Heart right ventricle (tissue), 16 donors: ENCODE measurements at regions not wholly inside any gene's neighbourhood (a gene's known extent, or its start where the extent isn't known, plus 50 kb on each side); places are given as distances from the start of the nearest gene placed in this dataset.
"Not testable (repeated sequence)": the region's sequence is repeated elsewhere in the genome, so short reads cannot be mapped to it uniquely, and the experiment has no call there.

Experiments used
- ATAC-seq, 8 donors: fragments of 200-7000 bp; cut with Tn5 transposase; one replicate each; pipeline ENCODE4 v1.9.1; 2020; ENCODE audit warnings: mild to moderate bottlenecking in 8 of 8, moderate library complexity in 8 of 8, moderate number of reproducible peaks in 1 of 8
- DNase-seq, 2 donors: peaks; one replicate each; pipeline ENCODE4 v3.0.0-alpha.2; 2020
- H3K27ac ChIP-seq, 10 donors: fragments of 200-600 bp; sonication (generic) in 2 of 10; one replicate each; pipeline versions ENCODE4 v1.5.0 to v1.8.0; 2020 to 2022; ENCODE audit warnings: mild to moderate bottlenecking in 3 of 10
- H3K27me3 ChIP-seq, 7 donors: fragments of 200-600 bp; one replicate each; pipeline ENCODE4 v1.8.0; 2021 to 2022; ENCODE audit warnings: mild to moderate bottlenecking in 2 of 7
- H3K36me3 ChIP-seq, 9 donors: fragments of 200-600 bp; sonication (generic) in 1 of 9; one replicate each; pipeline versions ENCODE4 v1.5.0 to v1.8.0; 2020 to 2022; ENCODE audit warnings: mild to moderate bottlenecking in 2 of 9
- H3K4me1 ChIP-seq, 9 donors: fragments of 200-600 bp; sonication (generic) in 1 of 9; one replicate each; pipeline versions ENCODE4 v1.5.0 to v1.8.0; 2020 to 2022; ENCODE audit warnings: mild to moderate bottlenecking in 4 of 9
- H3K4me3 ChIP-seq, 10 donors: fragments of 200-600 bp; sonication (generic) in 2 of 10; one replicate each; pipeline versions ENCODE4 v1.5.0 to v1.8.0; 2020 to 2022; ENCODE audit warnings: mild to moderate bottlenecking in 7 of 10, moderate library complexity in 2 of 10
- H3K9me3 ChIP-seq, 11 donors: fragments of 200-600 bp in 10 of 11; sonication (generic) in 2 of 11; one replicate each; pipeline versions ENCODE4 v1.5.0 to v1.8.0; 2013 to 2022; ENCODE audit warnings: mild to moderate bottlenecking in 2 of 11, control low read depth in 1 of 11, moderate library complexity in 1 of 11
- CTCF ChIP-seq, 9 donors: fragments of 200-600 bp; sonication (generic) in 2 of 9; IDR thresholded peaks; one replicate each; pipeline versions ENCODE4 v1.5.0 to v1.8.0; 2021 to 2022; ENCODE audit warnings: antibody characterized with exemption in 9 of 9, mild to moderate bottlenecking in 5 of 9, moderate library complexity in 1 of 9
- WGBS, 2 donors: extraction: QIAGEN DNeasy Blood & Tissue Kit; methylation state at CpG; one replicate each; pipeline ENCODE4 v1.1.7; 2013; ENCODE audit warnings: inconsistent platforms in 1 of 2; 5-methylcytosine and 5-hydroxymethylcytosine counted together
- intact Hi-C, 10 donors: fragments of 100-400 bp; cut with DNase I; formaldehyde crosslinking; loops; one replicate each; pipeline versions ENCODE4 v1.11.1 to v1.14.2; 2022
- donor health status: Arrhythmogenic right ventricular cardiomyopathy.
- donor health status: ischemic (EF 13 %, LVEDD 7.1; RV severe dilation, severe dysfunction).
- donor health status: healthy with polysubstance abuse.
- donor health status: DM: no; HTN: yes; CAD: no.
- donor health status: DM: no; HTN: no; CAD: no.
- donor health status: ischemic (EF 25% LVEDD 6.9; RV normal size, moderate dysfunction).
- donor health status: ischemic (EF 25% LVEDD 5.7; RV mildly dilated, moderate dysfunction).
- donor health status: healthy.
- donor health status: DM: yes; HTN: yes; CAD: no.
- donor health status: Ischemic cardiomyopathy.
- donor health status: ischemic (EF 35%, LVEDD 5.7; RV mildly dilated, moderate dysfunction).
- donor health status: nonischemic (EF 11% LVEDD 7.7; RV severe dilation, severe dysfunction).
- donor health status: DM: yes; HTN: yes; CAD: no.
- donor health status: PGD.
- donor health status: ischemic (EF 29% LVEDD 5.4; RV normal size, mild dysfunction).
- donor health status: nonischemic (EF 23%, LVEDD 6.1; RV moderate dilation, normal function).

GRCh38 chr1:105083611-105084010 lies 1333.9 kb downstream of the AMY1C start:
- Histone ChIP-seq H3K27ac (no peak overlapping the region), H3K4me1 (no peaks in the 10 kb centered on the region), H3K36me3 (no peaks in the 10 kb centered on the region), H3K9me3 (peaks cover 0 to under 1% (median 0%) of the 10 kb centered on the region in 11 donors), H3K27me3 (no peaks in the 10 kb centered on the region), H3K4me3 (no peak overlapping the region)
- intact Hi-C loops = no loop called here
- DNase-seq = no peak
- TF ChIP-seq CTCF (IDR thresholded peaks at IDR 0.05) = no peak
- 77 to 83% methylated on average over 4 of the region's 4 CpGs for WGBS, 2 donors
- no peak for ATAC-seq

- ATAC-seq (no peak), DNase-seq (no peak)
- Histone ChIP-seq H3K4me1 (no peaks in the 10 kb centered on the region), H3K27ac (no peak overlapping the region), H3K36me3 (no peaks in the 10 kb centered on the region), H3K27me3 (no peaks in the 10 kb centered on the region), H3K9me3 (peaks cover 0 to 20% (median 0%) of the 10 kb centered on the region in 11 donors), H3K4me3 (no peak overlapping the region)
- intact Hi-C loops = no loop called here
- no peak for TF ChIP-seq CTCF (IDR thresholded peaks at IDR 0.05)
- WGBS, 2 donors = 73 to 83% methylated on average over 7 of the region's 7 CpGs
Measured at GRCh38 chr1:105087506-105087905, 1337.8 kb downstream of the AMY1C start.

GRCh38 chr1:105088166-105088565 lies 1338.5 kb downstream of the AMY1C start:
- no peaks in the 10 kb centered on the region for H3K36me3 ChIP-seq
- intact Hi-C loops = no loop called here
- no peak overlapping the region for H3K27ac ChIP-seq
- no peaks in the 10 kb centered on the region for H3K27me3 ChIP-seq
- no peaks in the 10 kb centered on the region for H3K4me1 ChIP-seq
- ATAC-seq (no peak), DNase-seq (no peak)
- H3K4me3 ChIP-seq = no peak overlapping the region
- H3K9me3 ChIP-seq = peaks cover 0 to 20% (median 0%) of the 10 kb centered on the region in 11 donors
- TF ChIP-seq CTCF (IDR thresholded peaks at IDR 0.05) = no peak
- WGBS, 2 donors = 91 to 92% methylated on average over 1 of the region's 1 CpG

- H3K4me1 ChIP-seq, intact Hi-C loops, H3K4me3 ChIP-seq, H3K27ac ChIP-seq, H3K36me3 ChIP-seq, H3K27me3 ChIP-seq, ATAC-seq, DNase-seq: not testable (repeated sequence)
- peaks cover 0 to 37% (median 6%) of the 10 kb centered on the region in 11 donors for H3K9me3 ChIP-seq
- 90 to 95% methylated on average over 1 of the region's 1 CpG for WGBS, 2 donors
Measured at GRCh38 chr1:105093893-105094292, 1344.2 kb downstream of the AMY1C start.

GRCh38 chr1:105100102-105100501 lies 1350.4 kb downstream of the AMY1C start:
- no peak overlapping the region for H3K27ac ChIP-seq
- no peak for DNase-seq
- H3K27me3 ChIP-seq = no peaks in the 10 kb centered on the region
- intact Hi-C loops = no loop called here
- ATAC-seq = no peak
- no peaks in the 10 kb centered on the region for H3K4me1 ChIP-seq
- no peak for TF ChIP-seq CTCF (IDR thresholded peaks at IDR 0.05)
- H3K4me3 ChIP-seq = no peak overlapping the region
- H3K9me3 ChIP-seq = peaks cover 0 to 4% (median 0%) of the 10 kb centered on the region in 11 donors
- no peaks in the 10 kb centered on the region for H3K36me3 ChIP-seq
- WGBS, 2 donors = 69 to 85% methylated on average over 1 of the region's 1 CpG
